OCI-M2 (cell line): ENCODE measurements at regions not wholly inside any gene's neighbourhood (a gene's known extent, or its start where the extent isn't known, plus 50 kb on each side); places are given as distances from the start of the nearest gene placed in this dataset.
"Not testable (repeated sequence)": the region's sequence is repeated elsewhere in the genome, so short reads cannot be mapped to it uniquely, and the experiment has no call there.

Experiments used
- DNase-seq: peaks from one replicate; lab custom pipeline; 2025; ENCODE audit not compliant: unreplicated experiment; lab: John Stamatoyannopoulos, UW

- no peak for DNase-seq
These were observed 184.5 kb upstream of the MAST4 start for GRCh38 chr5:66411701-66412100.

DNA sequence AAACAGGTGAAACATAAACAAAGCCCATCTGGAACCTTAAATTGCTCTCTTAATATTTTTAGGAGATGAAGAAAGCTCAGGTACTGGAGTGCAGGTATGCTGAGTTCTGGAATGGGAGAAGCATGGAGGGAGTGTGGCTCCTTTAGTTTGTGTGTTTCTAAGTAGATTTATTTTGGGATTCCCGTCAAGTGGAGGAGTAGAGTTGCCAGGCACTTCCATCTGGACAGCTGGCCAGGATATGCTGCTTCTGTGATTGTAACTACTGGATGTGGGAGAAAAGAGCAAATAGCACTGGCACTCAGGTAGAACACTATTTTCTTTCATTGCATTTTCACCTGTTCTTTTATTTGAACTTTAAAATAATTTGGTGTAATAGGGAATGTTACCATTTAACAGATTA is 182.3 kb upstream of the MAST4 start:
- DNase-seq, result no peak

DNA sequence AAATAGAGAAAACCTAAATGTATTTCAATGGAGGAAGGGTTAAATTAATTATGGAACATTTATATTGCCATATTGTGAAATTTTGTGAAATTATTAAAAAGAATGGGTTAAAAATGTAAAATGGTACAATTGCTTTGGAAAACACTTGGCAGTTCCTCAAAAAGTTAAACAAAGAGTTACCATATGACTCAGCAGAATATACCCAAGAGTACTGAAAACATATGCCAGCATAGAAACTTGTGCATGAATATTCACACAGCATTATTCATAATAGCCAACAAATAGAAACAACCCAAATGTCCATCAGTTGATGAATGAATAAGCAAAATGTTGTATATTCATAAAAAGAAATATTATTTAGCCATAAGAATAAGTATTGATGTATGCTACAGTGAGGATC is 181.0 kb upstream of the MAST4 start:
- no peak for DNase-seq

GRCh38 chr5:66416698-66417097 is 179.5 kb upstream of the MAST4 start:
- no peak for DNase-seq

DNA sequence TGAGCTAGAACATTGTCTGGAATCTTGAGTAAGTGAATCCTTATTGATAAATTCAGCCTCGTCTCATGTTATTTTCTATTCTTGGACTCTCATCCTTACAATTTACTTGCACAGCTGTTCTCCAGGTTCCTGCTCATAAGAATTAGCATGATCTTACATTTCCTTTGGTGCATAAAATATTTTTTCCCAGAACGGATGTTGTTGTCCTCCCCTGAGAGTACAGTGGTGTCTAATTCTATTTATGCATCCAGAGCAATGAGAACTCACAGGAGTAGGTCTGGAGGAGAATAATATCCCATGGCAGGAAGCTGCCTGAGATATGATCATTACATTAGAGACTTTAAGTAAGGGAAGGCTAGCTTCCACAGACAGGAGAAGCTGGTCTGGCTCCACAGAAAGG is 178.4 kb upstream of the MAST4 start:
- DNase-seq, result no peak

- no peak for DNase-seq
These were observed 172.7 kb upstream of the MAST4 start for GRCh38 chr5:66423484-66423883.

GRCh38 chr5:66425842-66426241 is 170.4 kb upstream of the MAST4 start:
- DNase-seq, result no peak

DNA sequence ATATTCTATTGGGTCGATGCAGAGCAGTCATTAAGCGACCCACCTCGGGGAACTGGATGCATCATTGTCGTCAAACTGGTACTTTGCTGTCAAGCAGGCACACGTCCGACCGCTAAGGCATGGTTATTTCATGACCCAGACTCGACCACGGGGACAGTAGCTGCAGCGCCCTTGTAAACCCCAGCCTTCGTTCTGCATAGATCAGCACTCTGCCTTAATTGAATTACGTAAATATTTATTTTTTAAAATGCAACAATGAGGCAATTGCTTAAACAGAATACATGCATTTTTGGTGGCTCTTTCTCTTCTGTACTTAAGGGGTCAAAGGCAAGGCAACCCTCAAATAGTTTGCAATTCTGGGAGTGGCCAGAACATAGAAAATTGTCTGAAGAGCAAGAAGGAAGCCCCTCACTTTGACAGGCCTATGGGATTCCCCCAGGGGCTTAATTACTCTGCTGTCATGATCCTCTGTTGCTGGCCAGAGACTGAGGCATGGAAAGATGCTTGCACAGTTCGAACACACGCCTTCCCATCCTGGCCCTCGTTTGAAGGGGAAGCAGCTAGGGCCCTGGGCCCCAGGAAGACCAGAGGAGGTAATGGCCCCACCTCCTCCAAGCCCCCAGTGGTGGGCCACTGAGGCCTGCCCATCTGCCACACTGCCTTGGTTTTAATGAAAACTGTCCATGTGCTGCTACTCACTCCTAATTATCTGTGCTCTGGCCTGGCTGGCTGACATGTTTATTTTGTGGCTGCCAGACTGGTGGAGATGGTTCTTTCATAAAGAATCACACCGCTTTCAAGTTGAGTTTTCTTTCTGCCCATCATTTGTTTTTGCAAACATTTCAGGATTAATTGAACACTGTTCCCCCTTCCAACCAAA is 169.7 kb upstream of the MAST4 start:
- no peak for DNase-seq

DNA sequence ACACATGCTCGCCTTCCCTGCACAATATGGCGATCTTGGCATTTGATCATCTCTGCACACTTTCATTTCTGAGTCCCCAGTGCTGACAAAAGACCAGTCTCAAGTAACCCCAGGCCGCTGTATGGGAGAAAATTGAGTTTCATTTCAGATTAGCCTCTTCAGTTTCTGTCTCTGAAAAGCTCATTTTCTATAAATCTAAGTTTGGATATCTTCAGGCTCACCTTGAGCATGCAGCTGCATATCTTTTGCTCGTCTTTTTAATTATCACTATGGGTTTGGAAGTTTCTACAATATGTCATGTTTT is 169.1 kb upstream of the MAST4 start:
- no peak for DNase-seq

- no peak for DNase-seq
These were observed 159.5 kb upstream of the MAST4 start for GRCh38 chr5:66436721-66437120.

DNA sequence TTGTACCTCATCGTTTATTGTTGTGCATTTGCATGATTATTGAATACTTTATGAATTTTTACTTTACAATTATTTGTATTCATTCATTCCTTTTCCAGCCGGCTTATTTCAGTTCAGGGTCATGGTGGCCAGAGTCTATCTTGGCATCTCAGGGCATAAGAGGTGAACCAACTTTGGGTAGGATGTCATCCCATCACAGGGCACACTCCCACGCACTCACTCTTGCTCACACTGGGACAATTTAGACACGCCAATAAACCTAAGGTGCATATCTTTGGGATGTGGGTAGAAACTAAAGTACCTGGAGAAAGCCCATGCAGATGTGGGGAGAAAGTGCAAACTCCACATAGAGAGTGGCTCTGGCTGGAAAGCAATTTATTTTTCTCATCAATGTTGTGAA is 158.1 kb upstream of the MAST4 start:
- DNase-seq, result no peak

DNA sequence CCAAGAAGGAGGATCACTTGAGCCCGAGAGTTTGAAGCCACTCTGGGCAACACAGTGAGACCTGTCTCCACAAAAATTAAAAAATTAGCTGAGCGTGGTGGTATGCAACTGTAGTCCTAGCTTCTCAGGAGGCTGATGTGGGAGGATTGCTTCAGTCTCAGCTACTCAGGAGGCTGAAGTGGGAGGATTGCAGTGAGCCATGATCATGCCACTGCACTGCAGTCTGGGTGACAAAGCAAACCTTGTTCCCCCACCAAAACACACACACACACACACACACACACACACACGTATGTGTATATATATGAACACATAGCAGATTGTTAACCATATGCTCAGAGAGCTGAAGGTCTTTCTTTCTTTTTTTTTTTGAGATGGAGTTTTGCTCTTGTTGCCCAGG is 157.5 kb upstream of the MAST4 start:
- DNase-seq, result no peak

DNA sequence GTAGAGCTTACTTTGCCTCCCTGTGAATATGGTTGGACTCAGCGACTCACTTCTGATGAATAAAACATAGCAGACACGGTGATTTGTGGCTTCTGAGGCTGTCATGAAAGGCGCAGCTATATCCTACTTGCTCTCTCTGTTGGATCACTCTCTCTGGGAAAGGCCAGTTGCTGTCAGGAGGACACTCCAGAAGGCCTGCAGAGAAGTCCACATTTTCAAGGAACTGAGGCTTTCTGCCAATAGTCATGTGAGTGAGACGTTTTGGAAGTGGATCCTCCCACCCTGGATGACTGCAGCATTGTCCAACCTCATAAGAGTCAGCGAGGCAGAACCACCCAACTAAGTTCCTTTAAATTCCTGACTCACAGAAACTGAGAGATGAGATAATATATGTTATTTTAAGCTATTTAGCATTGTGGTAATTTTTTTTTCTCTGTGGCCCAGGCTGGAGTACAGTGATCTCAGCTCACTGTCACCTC is 156.0 kb upstream of the MAST4 start:
- DNase-seq, result no peak

- DNase-seq, result no peak
These were observed 154.8 kb upstream of the MAST4 start for GRCh38 chr5:66441351-66441750.

GRCh38 chr5:66442951-66443445 is 153.2 kb upstream of the MAST4 start:
- DNase-seq, result no peak

- DNase-seq, result no peak
These were observed 152.6 kb upstream of the MAST4 start for GRCh38 chr5:66443462-66444130.

GRCh38 chr5:66448070-66448469 is 148.1 kb upstream of the MAST4 start:
- not testable (repeated sequence) for DNase-seq

DNA sequence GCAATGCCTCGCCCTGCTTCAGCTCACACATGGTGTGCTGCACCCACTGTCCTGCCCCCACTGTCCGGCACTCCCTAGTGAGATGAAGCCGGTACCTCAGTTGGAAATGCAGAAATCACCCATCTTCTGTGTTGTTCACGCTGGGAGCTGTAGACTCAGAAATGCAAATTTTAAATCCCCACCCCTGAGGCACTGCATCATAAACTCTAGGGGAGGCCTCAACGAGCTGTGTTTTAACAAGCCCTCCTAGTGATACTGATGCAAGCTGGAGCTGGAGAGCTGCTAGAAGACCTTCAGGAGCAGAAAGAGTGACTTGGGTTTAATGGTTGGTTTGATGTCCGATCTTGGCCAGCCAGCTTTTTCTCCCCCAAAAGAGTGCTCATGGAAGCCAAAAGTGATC is 146.0 kb upstream of the MAST4 start:
- DNase-seq, result no peak

DNA sequence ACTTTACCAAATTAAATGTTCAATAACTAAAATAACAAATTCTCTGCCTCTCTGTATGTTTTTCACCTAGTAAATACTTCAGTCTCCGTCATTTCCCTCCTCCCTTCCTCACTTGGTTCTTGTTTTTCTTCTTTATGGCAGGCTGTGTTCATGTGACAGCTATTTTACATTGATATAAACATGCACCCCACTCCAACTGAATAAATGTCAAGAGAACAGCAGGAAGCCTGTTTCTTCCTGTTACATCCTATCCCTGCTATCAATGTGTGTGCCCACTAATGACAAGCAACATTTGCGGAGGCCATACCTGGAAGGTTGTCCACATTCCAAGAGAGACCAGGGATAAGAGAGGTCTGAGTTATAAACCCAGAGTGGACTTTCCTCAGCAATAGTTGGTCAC is 145.2 kb upstream of the MAST4 start:
- no peak for DNase-seq

DNA sequence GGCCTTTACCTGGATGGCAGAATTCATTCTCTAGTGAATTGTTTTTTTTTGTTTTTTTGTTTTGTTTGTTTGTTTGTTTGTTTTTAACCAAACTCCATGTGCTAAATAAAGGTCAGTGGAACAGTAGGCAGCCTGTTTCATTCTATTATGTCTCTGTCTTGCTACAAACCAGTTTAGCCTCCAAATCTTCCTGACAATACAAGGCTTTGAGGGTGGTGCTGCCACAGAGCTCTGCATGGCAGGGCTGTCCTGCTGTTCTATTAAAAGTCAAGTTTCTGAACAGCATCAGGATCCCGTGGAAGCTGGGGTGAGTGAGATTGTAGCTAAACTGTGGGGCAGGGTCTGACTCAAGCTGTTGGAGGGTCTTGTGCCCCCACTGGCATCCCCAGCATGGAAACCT is 144.1 kb upstream of the MAST4 start:
- DNase-seq, result no peak

DNA sequence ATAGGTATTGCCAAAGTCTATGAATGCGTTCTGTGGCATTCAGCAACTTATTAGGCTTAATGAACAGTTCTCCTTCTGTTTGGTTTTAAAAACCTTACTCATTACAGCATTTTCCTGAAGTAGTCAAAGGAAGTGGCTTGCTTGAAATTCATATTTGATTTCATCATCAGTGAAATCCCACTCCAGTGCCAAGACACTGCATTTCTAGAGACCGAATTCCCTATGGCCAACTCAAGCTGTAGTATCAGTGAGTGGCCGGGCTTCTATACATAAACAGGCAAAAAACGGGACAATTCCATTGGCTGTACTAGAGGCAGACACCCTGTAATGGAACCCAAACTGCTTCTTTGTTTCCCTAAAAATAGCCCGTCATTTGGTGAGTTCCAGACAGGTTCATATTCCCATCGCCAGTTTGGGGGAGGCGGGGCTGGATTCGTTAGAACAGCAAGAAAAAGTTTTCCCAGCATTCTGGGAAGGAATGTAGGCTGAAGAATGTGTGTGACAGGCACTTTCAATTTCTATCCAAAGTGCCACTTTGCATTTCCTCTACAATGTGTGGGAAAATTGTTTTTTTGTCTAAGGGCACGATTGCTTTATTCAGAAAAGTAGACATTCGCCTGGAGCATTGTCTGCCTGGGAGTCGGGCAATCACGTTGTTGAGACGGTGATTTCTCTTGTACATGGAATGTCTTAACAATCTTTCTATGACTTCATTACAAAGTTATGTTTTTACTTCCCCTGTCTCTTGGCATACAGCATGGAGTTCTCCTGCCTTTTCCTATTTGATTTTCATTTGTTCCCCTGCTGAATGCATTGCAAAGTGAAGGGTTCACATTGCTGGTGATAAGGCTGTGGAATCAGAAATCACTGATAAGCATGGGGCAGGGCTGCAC is 141.8 kb upstream of the MAST4 start:
- no peak for DNase-seq
